ENCODE measurements at regions not wholly inside any gene's neighbourhood (a gene's known extent, or its start where the extent isn't known, plus 50 kb on each side); places are given as distances from the start of the nearest gene placed in this dataset.

DNA sequence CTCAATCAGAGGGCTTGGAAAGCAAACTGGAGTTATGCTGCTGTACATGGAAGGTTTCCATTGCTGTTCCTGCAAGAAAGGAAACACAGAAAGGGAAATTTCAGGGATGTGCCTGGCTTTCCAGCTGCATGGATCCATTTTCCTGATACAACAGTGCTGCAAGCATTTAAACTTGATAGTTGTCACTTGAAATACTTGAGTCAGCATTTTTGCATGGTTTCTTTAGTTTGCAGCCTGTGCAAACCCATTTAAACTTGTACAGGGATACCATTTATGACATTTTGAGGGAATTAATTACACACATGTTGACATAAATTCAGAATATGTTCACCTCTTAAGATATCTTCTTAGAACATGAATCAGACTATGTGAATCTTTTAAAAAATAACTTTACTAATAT lies 131.1 kb upstream of the RASGEF1B start:
- TF ChIP-seq, protein P1, sequence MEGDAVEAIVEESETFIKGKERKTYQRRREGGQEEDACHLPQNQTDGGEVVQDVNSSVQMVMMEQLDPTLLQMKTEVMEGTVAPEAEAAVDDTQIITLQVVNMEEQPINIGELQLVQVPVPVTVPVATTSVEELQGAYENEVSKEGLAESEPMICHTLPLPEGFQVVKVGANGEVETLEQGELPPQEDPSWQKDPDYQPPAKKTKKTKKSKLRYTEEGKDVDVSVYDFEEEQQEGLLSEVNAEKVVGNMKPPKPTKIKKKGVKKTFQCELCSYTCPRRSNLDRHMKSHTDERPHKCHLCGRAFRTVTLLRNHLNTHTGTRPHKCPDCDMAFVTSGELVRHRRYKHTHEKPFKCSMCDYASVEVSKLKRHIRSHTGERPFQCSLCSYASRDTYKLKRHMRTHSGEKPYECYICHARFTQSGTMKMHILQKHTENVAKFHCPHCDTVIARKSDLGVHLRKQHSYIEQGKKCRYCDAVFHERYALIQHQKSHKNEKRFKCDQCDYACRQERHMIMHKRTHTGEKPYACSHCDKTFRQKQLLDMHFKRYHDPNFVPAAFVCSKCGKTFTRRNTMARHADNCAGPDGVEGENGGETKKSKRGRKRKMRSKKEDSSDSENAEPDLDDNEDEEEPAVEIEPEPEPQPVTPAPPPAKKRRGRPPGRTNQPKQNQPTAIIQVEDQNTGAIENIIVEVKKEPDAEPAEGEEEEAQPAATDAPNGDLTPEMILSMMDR (IDR thresholded peaks at IDR 0.05; ENCODE audit: low read depth, low read length), result no peak
- DNase-seq (ENCODE audit: low read depth, low spot score), result no peak
- H3K27ac ChIP-seq (ENCODE audit: low read depth, low read length), result no peak overlapping the region
- no peaks in the 10 kb centered on the region for H3K9me3 ChIP-seq (ENCODE audit: control insufficient read depth, insufficient read depth, low read length)
- H3K27me3 ChIP-seq (ENCODE audit: control insufficient read depth, insufficient read depth, low read length), result no peaks in the 10 kb centered on the region
- POLR2A ChIA-PET, result no interaction called here
- CTCF ChIA-PET, result no interaction called here
- H3K4me3 ChIP-seq (ENCODE audit: low read depth, low read length), result no peak overlapping the region

DNA sequence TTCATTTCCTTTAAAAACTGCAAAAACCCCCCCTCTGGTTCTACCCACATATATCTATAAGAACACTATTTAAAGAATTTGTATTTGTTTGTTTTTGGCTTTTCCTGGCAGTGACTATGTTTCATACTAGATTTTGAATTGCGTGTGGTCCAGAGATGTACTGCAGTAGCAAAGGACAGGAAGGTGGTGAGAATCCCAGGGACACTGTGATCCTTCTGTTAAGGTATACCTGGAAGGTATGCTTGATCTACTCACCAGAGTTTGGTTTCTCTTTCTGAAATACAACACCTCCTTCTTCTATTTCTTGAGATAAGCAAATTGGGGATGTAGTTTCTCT lies 129.6 kb upstream of the RASGEF1B start:
- CTCF ChIA-PET, result no interaction called here
- Histone ChIP-seq H3K9me3 (ENCODE audit: control insufficient read depth, insufficient read depth, low read length) (no peaks in the 10 kb centered on the region), H3K27me3 (ENCODE audit: control insufficient read depth, insufficient read depth, low read length) (no peaks in the 10 kb centered on the region), H3K27ac (ENCODE audit: low read depth, low read length) (no peak overlapping the region), H3K4me3 (ENCODE audit: low read depth, low read length) (no peak overlapping the region)
- POLR2A ChIA-PET, result no interaction called here
- DNase-seq (ENCODE audit: low read depth, low spot score), result no peak
- TF ChIP-seq, protein P1 (IDR thresholded peaks at IDR 0.05; ENCODE audit: low read depth, low read length), result no peak

DNA sequence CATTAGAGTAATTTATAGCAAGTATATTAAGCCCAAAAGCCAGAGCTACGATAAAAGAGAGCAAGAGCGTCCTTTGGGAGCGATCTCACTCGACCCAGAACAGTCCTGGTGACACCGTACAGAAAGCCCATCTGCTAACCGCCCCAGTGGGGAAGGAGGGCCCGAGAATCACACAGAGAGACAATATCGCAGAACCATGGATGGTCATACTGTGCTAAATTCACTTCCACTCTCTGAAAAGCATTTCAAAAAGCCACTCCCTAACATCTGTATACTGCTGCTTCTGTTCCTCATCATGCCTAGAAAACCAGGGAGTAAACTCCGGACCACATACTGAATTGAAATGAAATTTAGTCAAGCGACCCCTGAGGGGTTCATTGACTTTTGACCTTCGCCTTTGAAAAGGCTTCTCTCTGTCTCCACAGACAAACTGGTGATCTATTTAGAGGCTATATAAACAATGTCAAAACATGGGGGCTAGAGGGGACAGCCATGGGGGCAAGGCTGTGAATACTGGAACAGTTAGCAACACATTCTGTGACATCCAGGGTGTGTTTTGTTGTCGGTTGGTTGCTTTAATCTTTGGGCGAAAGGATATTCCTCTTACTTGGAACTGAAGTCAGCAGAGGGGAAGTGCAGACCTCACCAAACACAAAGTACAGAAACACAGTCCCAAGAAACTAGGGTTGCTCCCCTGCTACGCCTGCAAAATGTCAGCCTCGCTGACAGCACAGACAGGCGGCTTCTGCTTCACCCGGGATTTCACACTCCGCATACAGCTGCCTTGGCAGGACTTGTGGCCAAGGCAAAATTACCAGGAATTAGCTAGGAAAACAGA lies 129.0 kb upstream of the RASGEF1B start:
- H3K27ac ChIP-seq (ENCODE audit: low read depth, low read length), result no peak overlapping the region
- DNase-seq (ENCODE audit: low read depth, low spot score), result no peak
- TF ChIP-seq, protein P1 (IDR thresholded peaks at IDR 0.05; ENCODE audit: low read depth, low read length), result no peak
- ChIA-PET POLR2A (no interaction called here), CTCF (no interaction called here)
- H3K9me3 ChIP-seq (ENCODE audit: control insufficient read depth, insufficient read depth, low read length), result no peaks in the 10 kb centered on the region
- H3K27me3 ChIP-seq (ENCODE audit: control insufficient read depth, insufficient read depth, low read length), result no peaks in the 10 kb centered on the region
- H3K4me3 ChIP-seq (ENCODE audit: low read depth, low read length), result no peak overlapping the region

DNA sequence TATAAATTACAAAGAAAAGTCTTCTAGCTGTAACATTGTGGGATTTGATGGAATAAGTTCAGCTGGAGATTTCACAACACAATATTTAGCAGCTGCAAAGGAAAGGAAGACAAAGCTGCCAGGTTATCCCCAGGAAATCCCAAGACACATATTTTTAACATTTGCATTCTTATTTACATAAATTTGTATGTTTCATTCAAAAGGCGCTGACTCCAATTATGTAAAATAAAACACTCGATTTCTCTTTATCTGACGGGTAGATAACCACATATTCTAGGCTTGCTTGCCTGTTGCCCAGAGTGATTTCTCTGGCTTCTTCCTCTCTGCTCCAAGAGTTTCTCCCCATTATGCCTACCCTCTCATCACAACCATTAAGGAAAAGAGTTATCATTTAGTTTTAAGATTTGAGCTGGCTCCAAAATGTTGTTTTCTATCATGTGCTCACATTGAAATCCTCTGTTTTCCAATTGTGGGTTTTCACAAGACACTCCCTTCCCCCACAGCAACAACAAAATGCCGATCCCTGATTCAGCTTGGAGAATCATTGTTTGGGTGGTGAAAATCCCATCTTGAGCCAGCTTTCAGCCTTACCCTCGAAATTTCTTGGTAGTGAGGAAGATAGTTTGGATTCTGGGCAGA lies 128.2 kb upstream of the RASGEF1B start:
- Histone ChIP-seq H3K4me3 (ENCODE audit: low read depth, low read length) (no peak overlapping the region), H3K27me3 (ENCODE audit: control insufficient read depth, insufficient read depth, low read length) (no peaks in the 10 kb centered on the region), H3K9me3 (ENCODE audit: control insufficient read depth, insufficient read depth, low read length) (no peaks in the 10 kb centered on the region), H3K27ac (ENCODE audit: low read depth, low read length) (no peak overlapping the region)
- no peak for DNase-seq (ENCODE audit: low read depth, low spot score)
- POLR2A ChIA-PET, result no interaction called here
- TF ChIP-seq, protein P1 (IDR thresholded peaks at IDR 0.05; ENCODE audit: low read depth, low read length), result no peak
- CTCF ChIA-PET, result no interaction called here

DNA sequence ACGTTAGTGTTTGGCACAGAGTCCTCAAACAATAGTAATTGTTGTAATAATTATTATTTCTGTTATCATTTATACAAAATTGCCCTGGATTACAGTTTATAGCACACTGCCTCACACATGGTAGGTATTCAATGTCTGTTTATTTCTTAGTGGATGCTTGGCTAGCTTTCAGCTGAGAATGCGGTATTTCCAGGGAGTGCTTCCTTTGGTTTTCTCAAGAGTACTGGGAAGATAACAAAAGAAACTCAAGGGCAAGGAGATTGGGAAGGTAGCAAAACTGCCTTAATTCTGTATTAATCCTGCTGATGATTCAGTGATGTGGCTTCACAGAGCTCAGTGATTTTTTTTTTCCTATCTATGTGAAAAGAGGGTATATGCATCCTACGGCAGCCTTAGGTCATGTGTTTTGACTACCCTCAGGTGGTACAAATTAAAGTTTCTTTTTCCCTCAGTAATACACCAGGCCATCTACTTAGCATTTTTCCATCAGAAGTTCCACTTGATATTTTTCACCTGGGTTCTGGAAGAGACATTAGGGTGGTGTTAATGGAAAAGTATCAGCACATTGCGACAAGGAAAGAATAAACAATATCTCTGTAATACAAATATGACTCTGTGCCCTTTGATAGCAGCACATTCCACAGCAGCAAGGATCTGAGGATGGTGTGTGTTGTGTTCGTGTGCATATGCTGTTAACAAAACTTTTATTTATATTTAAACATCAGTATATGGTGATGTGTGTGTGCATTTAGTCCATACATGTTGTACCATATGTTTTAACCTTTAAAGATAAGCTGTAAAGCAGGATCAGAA lies 124.3 kb upstream of the RASGEF1B start:
- POLR2A ChIA-PET, result no interaction called here
- H3K4me3 ChIP-seq (ENCODE audit: low read depth, low read length), result no peak overlapping the region
- H3K27me3 ChIP-seq (ENCODE audit: control insufficient read depth, insufficient read depth, low read length), result no peaks in the 10 kb centered on the region
- no peak overlapping the region for H3K27ac ChIP-seq (ENCODE audit: low read depth, low read length)
- no peaks in the 10 kb centered on the region for H3K9me3 ChIP-seq (ENCODE audit: control insufficient read depth, insufficient read depth, low read length)
- DNase-seq (ENCODE audit: low read depth, low spot score), result no peak
- TF ChIP-seq, protein P1 (IDR thresholded peaks at IDR 0.05; ENCODE audit: low read depth, low read length), result no peak
- CTCF ChIA-PET, result interaction anchor here (0.6 kb wide), 1 partner anchor 689 kb away, joined by 3 read pairs; no protein-coding TSS in a partner anchor
